Tibial nerve (tissue), 4 donors: ENCODE measurements at regions not wholly inside any gene's neighbourhood (a gene's known extent, or its start where the extent isn't known, plus 50 kb on each side); places are given as distances from the start of the nearest gene placed in this dataset.
"Not testable (repeated sequence)": the region's sequence is repeated elsewhere in the genome, so short reads cannot be mapped to it uniquely, and the experiment has no call there.

ENCODE experiments used
- DNase-seq, 2 donors: peaks; one replicate each; pipeline ENCODE4 v3.0.0-alpha.2; 2019; ENCODE audit warnings: low spot score in 2 of 2
- H3K27ac ChIP-seq, 4 donors: fragments of 200-600 bp; sonication (generic) in 3 of 4; one replicate each; pipeline ENCODE4 v1.5.1; 2017 to 2019; ENCODE audit warnings: mild to moderate bottlenecking in 1 of 4
- H3K27me3 ChIP-seq, 2 donors: fragments of 200-600 bp; sonication (generic) in 1 of 2; one replicate each; pipeline versions ENCODE4 v1.5.1 to v1.6.0; 2017 to 2019
- H3K36me3 ChIP-seq, 3 donors: fragments of 200-600 bp; sonication (generic); one replicate each; pipeline ENCODE4 v1.5.1; 2018 to 2019
- H3K4me1 ChIP-seq, 4 donors: fragments of 200-600 bp; sonication (generic) in 3 of 4; one replicate each; pipeline ENCODE4 v1.5.1; 2017 to 2019
- H3K4me3 ChIP-seq, 4 donors: fragments of 200-600 bp; sonication (generic) in 3 of 4; one replicate each; pipeline ENCODE4 v1.5.1; 2017 to 2019; ENCODE audit warnings: mild to moderate bottlenecking in 1 of 4, moderate library complexity in 1 of 4
- H3K9me3 ChIP-seq, 4 donors: fragments of 200-600 bp; sonication (generic) in 3 of 4; one replicate each; pipeline ENCODE4 v1.5.1; 2017 to 2019
- EP300 ChIP-seq, 2 donors: sonication (generic); formaldehyde crosslinking; IDR thresholded peaks; one replicate each; pipeline ENCODE4 v1.6.1; 2017; ENCODE audit warnings: antibody characterized with exemption in 2 of 2, mild to moderate bottlenecking in 1 of 2
- POLR2A ChIP-seq, 2 donors: fragments of 450-650 bp; IDR thresholded peaks; one replicate each; pipeline ENCODE4 v1.6.1; 2017; ENCODE audit warnings: antibody characterized with exemption in 2 of 2, mild to moderate bottlenecking in 2 of 2, moderate library complexity in 2 of 2
- WGBS, 2 donors: methylation state at CpG; one replicate each; pipeline ENCODE4 v1.1.5; 2018; 5-methylcytosine and 5-hydroxymethylcytosine counted together
- TF ChIP-seq, protein P1 (sequence below), 5 experiments: fragments of 200-600 bp in 3 of 5; fragments of 450-650 bp in 2 of 5; sonication (generic) in 3 of 5; IDR thresholded peaks; one replicate each; pipeline ENCODE4 v1.5.1; 2016 to 2019; ENCODE audit warnings: antibody characterized with exemption in 5 of 5, mild to moderate bottlenecking in 3 of 5, moderate library complexity in 2 of 5

DNA sequence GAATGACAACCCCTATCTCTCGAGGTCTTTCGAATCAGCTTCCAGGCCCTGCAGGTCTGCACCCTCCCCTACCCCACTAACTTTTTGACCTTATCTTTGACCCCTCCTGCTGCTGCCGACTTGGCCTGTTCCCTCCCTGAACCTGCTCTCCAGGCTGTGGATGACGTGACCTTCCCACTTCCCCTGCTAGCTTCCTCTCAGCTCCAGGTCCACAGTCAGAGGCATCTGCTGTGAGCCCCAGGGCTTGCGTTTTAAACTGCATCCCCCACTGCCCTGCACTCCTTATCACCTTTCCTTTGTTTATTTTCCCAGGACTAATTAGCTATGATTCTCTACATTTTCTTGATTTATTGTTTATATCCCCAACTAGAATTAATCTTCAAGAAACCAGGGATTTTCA, 71.2 kb upstream of the ALKAL2 start:
- TF ChIP-seq EP300 (IDR thresholded peaks at IDR 0.05) (no peak), POLR2A (IDR thresholded peaks at IDR 0.05) (no peak)
- TF ChIP-seq, protein P1, sequence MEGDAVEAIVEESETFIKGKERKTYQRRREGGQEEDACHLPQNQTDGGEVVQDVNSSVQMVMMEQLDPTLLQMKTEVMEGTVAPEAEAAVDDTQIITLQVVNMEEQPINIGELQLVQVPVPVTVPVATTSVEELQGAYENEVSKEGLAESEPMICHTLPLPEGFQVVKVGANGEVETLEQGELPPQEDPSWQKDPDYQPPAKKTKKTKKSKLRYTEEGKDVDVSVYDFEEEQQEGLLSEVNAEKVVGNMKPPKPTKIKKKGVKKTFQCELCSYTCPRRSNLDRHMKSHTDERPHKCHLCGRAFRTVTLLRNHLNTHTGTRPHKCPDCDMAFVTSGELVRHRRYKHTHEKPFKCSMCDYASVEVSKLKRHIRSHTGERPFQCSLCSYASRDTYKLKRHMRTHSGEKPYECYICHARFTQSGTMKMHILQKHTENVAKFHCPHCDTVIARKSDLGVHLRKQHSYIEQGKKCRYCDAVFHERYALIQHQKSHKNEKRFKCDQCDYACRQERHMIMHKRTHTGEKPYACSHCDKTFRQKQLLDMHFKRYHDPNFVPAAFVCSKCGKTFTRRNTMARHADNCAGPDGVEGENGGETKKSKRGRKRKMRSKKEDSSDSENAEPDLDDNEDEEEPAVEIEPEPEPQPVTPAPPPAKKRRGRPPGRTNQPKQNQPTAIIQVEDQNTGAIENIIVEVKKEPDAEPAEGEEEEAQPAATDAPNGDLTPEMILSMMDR (IDR thresholded peaks at IDR 0.05) = no peak
- no peak for DNase-seq
- Histone ChIP-seq H3K4me3 (no peak overlapping the region), H3K27me3 (no peaks in the 10 kb centered on the region), H3K36me3 (no peaks in the 10 kb centered on the region), H3K9me3 (peaks cover 0 to 14% (median 0%) of the 10 kb centered on the region in 4 donors), H3K27ac (no peak overlapping the region), H3K4me1 (no peaks in the 10 kb centered on the region)
- 51 to 57% methylated on average over 5 of the region's 5 CpGs for WGBS, 2 donors

DNA sequence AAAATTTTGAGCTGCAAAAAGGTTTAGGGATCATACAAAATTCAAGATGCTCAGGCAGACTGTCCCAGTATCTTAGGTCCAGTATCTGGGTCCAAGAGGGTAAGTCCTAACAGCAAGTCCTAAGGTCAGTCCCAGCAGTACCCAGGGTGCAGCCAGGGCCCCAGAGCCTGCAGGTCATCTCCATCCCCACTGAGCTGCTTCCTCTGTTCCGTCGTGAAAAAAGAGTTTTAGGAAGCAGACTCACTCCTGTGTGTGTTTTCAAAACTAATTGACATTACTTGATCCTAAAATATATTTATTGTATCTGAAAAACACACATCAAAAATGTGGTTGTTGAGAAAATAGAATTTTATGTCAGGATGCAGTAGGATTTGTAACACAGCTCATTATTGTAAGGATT, 69.9 kb upstream of the ALKAL2 start:
- Histone ChIP-seq H3K27me3 (no peaks in the 10 kb centered on the region), H3K27ac (no peak overlapping the region), H3K4me1 (no peaks in the 10 kb centered on the region), H3K4me3 (no peak overlapping the region), H3K36me3 (no peaks in the 10 kb centered on the region), H3K9me3 (peaks cover 0 to 13% (median 0%) of the 10 kb centered on the region in 4 donors)
- DNase-seq = no peak
- no peak for TF ChIP-seq POLR2A (IDR thresholded peaks at IDR 0.05)
- WGBS, 2 donors = 59 to 75% methylated on average over 2 of the region's 2 CpGs

DNA sequence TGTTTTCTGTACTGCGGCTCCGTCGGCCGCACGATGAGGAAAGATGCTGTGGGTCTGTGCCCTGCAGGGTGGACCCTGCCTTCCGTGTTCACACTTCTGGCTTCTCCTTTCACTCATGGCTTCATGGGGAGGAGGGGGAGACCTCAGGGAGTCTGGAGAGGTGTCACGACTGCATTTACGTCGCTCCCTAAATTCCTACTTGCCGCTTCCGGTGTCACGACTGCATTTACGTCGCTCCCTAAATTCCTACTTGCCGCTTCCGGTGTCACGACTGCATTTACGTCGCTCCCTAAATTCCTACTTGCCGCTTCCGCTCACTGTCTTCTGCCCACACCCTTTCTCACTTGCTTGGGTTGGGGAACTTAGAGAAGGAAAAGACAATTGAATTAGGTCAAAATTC, 68.4 kb upstream of the ALKAL2 start:
- not testable (repeated sequence) for DNase-seq, H3K4me1 ChIP-seq, H3K4me3 ChIP-seq, H3K27me3 ChIP-seq, H3K27ac ChIP-seq, H3K9me3 ChIP-seq, H3K36me3 ChIP-seq
- WGBS, 2 donors = 85 to 90% methylated on average over 21 of the region's 21 CpGs

DNA sequence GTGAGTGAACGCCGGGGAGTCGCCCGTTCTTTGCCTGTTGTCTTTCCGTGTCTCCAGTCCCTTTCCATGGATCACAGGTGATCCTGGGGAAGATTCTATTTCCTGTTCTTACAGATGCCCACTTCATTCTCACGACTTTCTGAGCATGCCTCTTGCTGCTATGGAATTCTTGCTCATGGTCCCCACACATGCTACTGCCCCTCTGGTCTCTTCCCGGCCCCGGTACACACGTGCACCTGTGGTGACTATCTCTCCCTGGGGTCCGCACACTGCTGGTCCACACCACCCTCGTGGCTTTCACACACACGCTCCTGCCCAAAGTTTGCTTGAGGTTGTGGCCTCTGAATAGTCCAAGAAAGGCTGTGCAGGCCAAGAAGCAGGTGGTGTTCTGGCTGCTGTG, 67.9 kb upstream of the ALKAL2 start:
- Histone ChIP-seq H3K36me3 (no peaks in the 10 kb centered on the region), H3K4me3 (no peak overlapping the region), H3K9me3 (no peaks in the 10 kb centered on the region), H3K27me3 (no peaks in the 10 kb centered on the region), H3K4me1 (no peaks in the 10 kb centered on the region), H3K27ac (no peak overlapping the region)
- DNase-seq = no peak
- TF ChIP-seq, protein P1 (IDR thresholded peaks at IDR 0.05) = no peak
- no peak for TF ChIP-seq POLR2A (IDR thresholded peaks at IDR 0.05)
- TF ChIP-seq EP300 (IDR thresholded peaks at IDR 0.05) = no peak
- WGBS, 2 donors = 84 to 90% methylated on average over 12 of the region's 12 CpGs

DNA sequence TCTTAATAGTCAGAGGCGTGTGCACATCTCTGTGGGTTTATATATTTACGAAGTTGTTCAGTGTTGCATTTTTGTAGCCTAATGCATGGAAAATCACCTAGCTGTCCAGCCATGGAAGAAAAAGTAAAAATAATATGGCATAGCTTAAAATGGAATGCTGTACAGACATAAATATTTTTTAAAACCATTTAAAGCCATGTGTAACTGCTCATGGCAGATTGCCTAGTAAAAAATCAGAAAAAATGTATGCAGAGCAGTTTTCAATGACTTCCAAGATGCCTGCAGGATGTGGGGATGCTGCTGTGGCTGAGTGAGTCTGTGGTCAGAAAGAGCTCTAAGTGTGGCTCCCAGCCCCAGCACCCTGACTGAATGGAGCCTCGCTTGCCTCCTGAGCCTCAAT, 64.8 kb upstream of the ALKAL2 start:
- H3K27ac ChIP-seq = no peak overlapping the region
- no peak overlapping the region for H3K4me3 ChIP-seq
- WGBS, 2 donors = 79 to 82% methylated on average over 3 of the region's 3 CpGs
- no peak for TF ChIP-seq EP300 (IDR thresholded peaks at IDR 0.05)
- TF ChIP-seq, protein P1 (IDR thresholded peaks at IDR 0.05) = no peak
- TF ChIP-seq POLR2A (IDR thresholded peaks at IDR 0.05) = no peak
- no peaks in the 10 kb centered on the region for H3K36me3 ChIP-seq
- no peaks in the 10 kb centered on the region for H3K9me3 ChIP-seq
- H3K27me3 ChIP-seq = no peaks in the 10 kb centered on the region
- H3K4me1 ChIP-seq = peaks cover 0 to 11% (median 0%) of the 10 kb centered on the region in 4 donors
- DNase-seq = no peak

DNA sequence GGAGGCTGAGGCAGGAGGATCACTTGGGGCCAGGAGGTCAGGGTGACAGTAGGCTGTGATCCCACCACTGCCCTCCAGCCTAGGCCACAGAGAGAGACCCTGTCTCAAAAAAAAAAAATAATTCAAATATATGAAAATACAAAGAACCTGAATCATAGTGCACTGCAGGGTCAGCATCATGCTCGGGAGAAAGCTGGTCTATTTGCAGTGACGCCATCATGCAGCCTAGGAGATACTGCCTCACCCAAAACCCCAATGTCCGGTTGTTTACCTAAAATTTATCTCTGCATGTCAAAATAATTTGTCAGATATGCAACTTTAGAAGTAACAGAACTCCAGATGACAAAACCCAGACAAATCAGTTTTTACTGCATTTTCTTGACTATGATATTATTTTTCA, 61.5 kb upstream of the ALKAL2 start:
- Histone ChIP-seq H3K27me3 (no peaks in the 10 kb centered on the region), H3K36me3 (no peaks in the 10 kb centered on the region), H3K27ac (peak overlapping the region in 1 of 4 donors; percentile 28), H3K9me3 (no peaks in the 10 kb centered on the region), H3K4me1 (peaks cover 0 to 11% (median 0%) of the 10 kb centered on the region in 4 donors), H3K4me3 (no peak overlapping the region)
- TF ChIP-seq, protein P1 (IDR thresholded peaks at IDR 0.05) = no peak
- no peak for TF ChIP-seq POLR2A (IDR thresholded peaks at IDR 0.05)
- TF ChIP-seq EP300 (IDR thresholded peaks at IDR 0.05) = no peak
- WGBS, 2 donors = 78 to 84% methylated on average over 3 of the region's 3 CpGs
- no peak for DNase-seq
